OCI-LY1 (cell line): ENCODE measurements at regions not wholly inside any gene's neighbourhood (a gene's known extent, or its start where the extent isn't known, plus 50 kb on each side); places are given as distances from the start of the nearest gene placed in this dataset.

Experiments used
- H2AFZ ChIP-seq: fragments of 200-600 bp; sonication (generic), shearing (Covaris generic); 2 replicates; pipeline ENCODE4 v1.6.0; 2014; ENCODE audit warnings: antibody characterized with exemption, mild to moderate bottlenecking, low read length
- H3F3A ChIP-seq: fragments of 200-600 bp; sonication (generic), shearing (Covaris generic); 2 replicates; pipeline ENCODE4 v1.6.0; 2014; ENCODE audit warnings: mild to moderate bottlenecking, antibody characterized with exemption, low read length, moderate library complexity; ENCODE audit not compliant: insufficient read depth
- H3K27ac ChIP-seq: fragments of 200-600 bp; sonication (generic); 2 replicates; pipeline ENCODE4 v1.5.1; 2014; ENCODE audit warnings: low read length, mixed run types, mild to moderate bottlenecking, low read depth; ENCODE audit not compliant: poor library complexity, severe bottlenecking
- H3K27me3 ChIP-seq: fragments of 200-600 bp; sonication (generic); 2 replicates; pipeline ENCODE4 v1.6.0; 2014; ENCODE audit warnings: antibody characterized with exemption, mild to moderate bottlenecking, low read length, moderate library complexity; ENCODE audit not compliant: insufficient read depth
- H3K36me3 ChIP-seq: fragments of 200-600 bp; sonication (generic); 2 replicates; pipeline ENCODE4 v1.6.1; 2014; ENCODE audit warnings: mild to moderate bottlenecking, antibody characterized with exemption, low read length, moderate library complexity, mixed read lengths; ENCODE audit not compliant: insufficient read depth
- H3K4me1 ChIP-seq: fragments of 200-600 bp; sonication (generic); 2 replicates; pipeline ENCODE4 v1.5.1; 2014; ENCODE audit warnings: mild to moderate bottlenecking, low read length, moderate library complexity; ENCODE audit not compliant: insufficient read depth, severe bottlenecking
- H3K4me2 ChIP-seq: fragments of 200-600 bp; sonication (generic), shearing (Covaris generic); 2 replicates; pipeline ENCODE4 v1.6.1; 2014; ENCODE audit warnings: low read length
- H3K4me3 ChIP-seq: fragments of 200-600 bp; sonication (generic); 2 replicates; pipeline ENCODE4 v1.5.1; 2014; ENCODE audit warnings: low read length, low read depth, mild to moderate bottlenecking, mixed read lengths; ENCODE audit not compliant: poor library complexity, severe bottlenecking
- H3K79me2 ChIP-seq: fragments of 200-600 bp; shearing (Covaris generic); 2 replicates; pipeline ENCODE4 v1.6.1; 2016; ENCODE audit warnings: mixed run types, low read length, mixed read lengths; ENCODE audit not compliant: insufficient read depth
- H3K9ac ChIP-seq: fragments of 200-600 bp; sonication (generic), shearing (Covaris generic); 2 replicates; pipeline ENCODE4 v1.6.1; 2014; ENCODE audit warnings: mild to moderate bottlenecking, low read length, mixed read lengths
- H3K9me2 ChIP-seq: fragments of 200-600 bp; sonication (generic), shearing (Covaris generic); 2 replicates; pipeline ENCODE4 v1.6.1; 2014; ENCODE audit warnings: low read depth, mild to moderate bottlenecking, low read length, mixed read lengths
- H3K9me3 ChIP-seq: fragments of 200-600 bp; shearing (Covaris generic); 2 replicates; pipeline ENCODE4 v1.6.1; 2014; ENCODE audit warnings: low read length, mixed read lengths
- H4K20me1 ChIP-seq: fragments of 200-600 bp; sonication (generic), shearing (Covaris generic); 2 replicates; pipeline ENCODE4 v1.6.0; 2016; ENCODE audit warnings: mild to moderate bottlenecking, low read length; ENCODE audit not compliant: insufficient read depth
- CTCF ChIP-seq: fragments of 200-600 bp; sonication (generic), shearing (Covaris generic); IDR thresholded peaks from 2 replicates; pipeline ENCODE4 v1.5.1; 2017; ENCODE audit warnings: mild to moderate bottlenecking, antibody characterized with exemption, low read length, moderate library complexity, mixed read lengths
- EZH2 ChIP-seq: fragments of 200-600 bp; sonication (generic), shearing (Covaris generic); IDR thresholded peaks from 2 replicates; pipeline ENCODE4 v1.8.0; 2017; ENCODE audit warnings: borderline replicate concordance, mixed run types, mild to moderate bottlenecking, antibody characterized with exemption, low read length, moderate library complexity, mixed read lengths

- H3K9ac ChIP-seq = no peak overlapping the region
- H3K4me3 ChIP-seq = no peak overlapping the region
- H3K4me2 ChIP-seq = no peak overlapping the region
- no peaks in the 10 kb centered on the region for H3K36me3 ChIP-seq
- H3K27ac ChIP-seq = no peak overlapping the region
- no peaks in the 10 kb centered on the region for H3K9me3 ChIP-seq
- H3K79me2 ChIP-seq = no peaks in the 10 kb centered on the region
- no peak overlapping the region for H2AFZ ChIP-seq
- no peaks in the 10 kb centered on the region for H3F3A ChIP-seq
- no peaks in the 10 kb centered on the region for H4K20me1 ChIP-seq
- H3K9me2 ChIP-seq = no peaks in the 10 kb centered on the region
- H3K27me3 ChIP-seq = no peaks in the 10 kb centered on the region
- TF ChIP-seq CTCF (no peak), EZH2 (no peak)
- H3K4me1 ChIP-seq = no peaks in the 10 kb centered on the region
These were observed 135.7 kb downstream of the OLFM1 start for GRCh38 chr9:135222881-135223760.

GRCh38 chr9:135223831-135224230, 136.4 kb downstream of the OLFM1 start:
- Histone ChIP-seq H3K36me3 (no peaks in the 10 kb centered on the region), H4K20me1 (no peaks in the 10 kb centered on the region), H3K79me2 (no peaks in the 10 kb centered on the region), H3K9ac (no peak overlapping the region), H3K9me2 (no peaks in the 10 kb centered on the region), H2AFZ (no peak overlapping the region), H3K27ac (no peak overlapping the region), H3F3A (no peaks in the 10 kb centered on the region), H3K4me3 (no peak overlapping the region), H3K9me3 (no peaks in the 10 kb centered on the region), H3K27me3 (no peaks in the 10 kb centered on the region), H3K4me2 (no peak overlapping the region), H3K4me1 (no peaks in the 10 kb centered on the region)
- no peak for TF ChIP-seq EZH2
- TF ChIP-seq CTCF = no peak

- Histone ChIP-seq H3K27me3 (no peaks in the 10 kb centered on the region), H3K9ac (no peak overlapping the region), H4K20me1 (no peaks in the 10 kb centered on the region), H3K4me3 (no peak overlapping the region), H3K9me3 (no peaks in the 10 kb centered on the region), H3K79me2 (no peaks in the 10 kb centered on the region), H3K36me3 (no peaks in the 10 kb centered on the region), H2AFZ (no peak overlapping the region), H3K4me2 (no peak overlapping the region), H3K27ac (no peak overlapping the region), H3K4me1 (no peaks in the 10 kb centered on the region), H3F3A (no peaks in the 10 kb centered on the region), H3K9me2 (no peaks in the 10 kb centered on the region)
- TF ChIP-seq CTCF (no peak), EZH2 (no peak)
These were observed 136.9 kb downstream of the OLFM1 start for GRCh38 chr9:135224286-135224877.
